OCI-LY1 (cell line): ENCODE measurements at regions not wholly inside any gene's neighbourhood (a gene's known extent, or its start where the extent isn't known, plus 50 kb on each side); places are given as distances from the start of the nearest gene placed in this dataset.

Experiments used
- H2AFZ ChIP-seq: fragments of 200-600 bp; sonication (generic), shearing (Covaris generic); 2 replicates; pipeline ENCODE4 v1.6.0; 2014; ENCODE audit warnings: antibody characterized with exemption, mild to moderate bottlenecking, low read length
- H3F3A ChIP-seq: fragments of 200-600 bp; sonication (generic), shearing (Covaris generic); 2 replicates; pipeline ENCODE4 v1.6.0; 2014; ENCODE audit warnings: mild to moderate bottlenecking, antibody characterized with exemption, low read length, moderate library complexity; ENCODE audit not compliant: insufficient read depth
- H3K27ac ChIP-seq: fragments of 200-600 bp; sonication (generic); 2 replicates; pipeline ENCODE4 v1.5.1; 2014; ENCODE audit warnings: low read length, mixed run types, mild to moderate bottlenecking, low read depth; ENCODE audit not compliant: poor library complexity, severe bottlenecking
- H3K27me3 ChIP-seq: fragments of 200-600 bp; sonication (generic); 2 replicates; pipeline ENCODE4 v1.6.0; 2014; ENCODE audit warnings: antibody characterized with exemption, mild to moderate bottlenecking, low read length, moderate library complexity; ENCODE audit not compliant: insufficient read depth
- H3K36me3 ChIP-seq: fragments of 200-600 bp; sonication (generic); 2 replicates; pipeline ENCODE4 v1.6.1; 2014; ENCODE audit warnings: mild to moderate bottlenecking, antibody characterized with exemption, low read length, moderate library complexity, mixed read lengths; ENCODE audit not compliant: insufficient read depth
- H3K4me1 ChIP-seq: fragments of 200-600 bp; sonication (generic); 2 replicates; pipeline ENCODE4 v1.5.1; 2014; ENCODE audit warnings: mild to moderate bottlenecking, low read length, moderate library complexity; ENCODE audit not compliant: insufficient read depth, severe bottlenecking
- H3K4me2 ChIP-seq: fragments of 200-600 bp; sonication (generic), shearing (Covaris generic); 2 replicates; pipeline ENCODE4 v1.6.1; 2014; ENCODE audit warnings: low read length
- H3K4me3 ChIP-seq: fragments of 200-600 bp; sonication (generic); 2 replicates; pipeline ENCODE4 v1.5.1; 2014; ENCODE audit warnings: low read length, low read depth, mild to moderate bottlenecking, mixed read lengths; ENCODE audit not compliant: poor library complexity, severe bottlenecking
- H3K79me2 ChIP-seq: fragments of 200-600 bp; shearing (Covaris generic); 2 replicates; pipeline ENCODE4 v1.6.1; 2016; ENCODE audit warnings: mixed run types, low read length, mixed read lengths; ENCODE audit not compliant: insufficient read depth
- H3K9ac ChIP-seq: fragments of 200-600 bp; sonication (generic), shearing (Covaris generic); 2 replicates; pipeline ENCODE4 v1.6.1; 2014; ENCODE audit warnings: mild to moderate bottlenecking, low read length, mixed read lengths
- H3K9me2 ChIP-seq: fragments of 200-600 bp; sonication (generic), shearing (Covaris generic); 2 replicates; pipeline ENCODE4 v1.6.1; 2014; ENCODE audit warnings: low read depth, mild to moderate bottlenecking, low read length, mixed read lengths
- H3K9me3 ChIP-seq: fragments of 200-600 bp; shearing (Covaris generic); 2 replicates; pipeline ENCODE4 v1.6.1; 2014; ENCODE audit warnings: low read length, mixed read lengths
- H4K20me1 ChIP-seq: fragments of 200-600 bp; sonication (generic), shearing (Covaris generic); 2 replicates; pipeline ENCODE4 v1.6.0; 2016; ENCODE audit warnings: mild to moderate bottlenecking, low read length; ENCODE audit not compliant: insufficient read depth
- EZH2 ChIP-seq: fragments of 200-600 bp; sonication (generic), shearing (Covaris generic); IDR thresholded peaks from 2 replicates; pipeline ENCODE4 v1.8.0; 2017; ENCODE audit warnings: borderline replicate concordance, mixed run types, mild to moderate bottlenecking, antibody characterized with exemption, low read length, moderate library complexity, mixed read lengths
- TF ChIP-seq, protein P1 (sequence below): fragments of 200-600 bp; sonication (generic), shearing (Covaris generic); IDR thresholded peaks from 2 replicates; pipeline ENCODE4 v1.5.1; 2017; ENCODE audit warnings: mild to moderate bottlenecking, antibody characterized with exemption, low read length, moderate library complexity, mixed read lengths

DNA sequence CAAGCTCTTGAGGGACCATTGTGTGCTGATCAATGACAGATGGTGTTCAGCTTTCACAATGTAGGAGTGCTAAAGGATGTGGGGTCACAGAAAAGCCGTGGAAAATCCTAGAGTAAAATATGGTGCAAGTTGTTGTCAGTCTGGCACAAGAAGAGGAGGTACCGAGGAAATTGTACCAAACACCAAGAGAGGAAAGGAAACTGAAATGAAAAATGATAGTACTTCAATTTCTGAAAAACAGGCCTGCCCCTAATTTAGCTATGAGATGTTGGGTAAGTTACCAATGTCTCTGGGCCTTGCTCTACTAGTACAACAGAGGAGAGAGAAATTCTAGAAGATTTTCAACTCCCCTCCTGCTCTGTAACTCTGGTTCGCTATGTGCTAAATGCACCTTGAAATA lies 78.8 kb upstream of the PELI1 start:
- Histone ChIP-seq H3K36me3 (no peaks in the 10 kb centered on the region), H3K79me2 (no peaks in the 10 kb centered on the region), H3K4me1 (peaks cover 38% of the 10 kb centered on the region), H2AFZ (no peak overlapping the region), H3K9ac (no peak overlapping the region), H3K27ac (no peak overlapping the region), H3K9me3 (no peaks in the 10 kb centered on the region), H3K4me2 (0 out of 2 replicates have a peak overlapping the region, but pooled peaks have one; percentile 6), H4K20me1 (no peaks in the 10 kb centered on the region), H3K4me3 (no peak overlapping the region), H3K27me3 (no peaks in the 10 kb centered on the region), H3K9me2 (no peaks in the 10 kb centered on the region), H3F3A (no peaks in the 10 kb centered on the region)
- no peak for TF ChIP-seq EZH2
- TF ChIP-seq, protein P1, sequence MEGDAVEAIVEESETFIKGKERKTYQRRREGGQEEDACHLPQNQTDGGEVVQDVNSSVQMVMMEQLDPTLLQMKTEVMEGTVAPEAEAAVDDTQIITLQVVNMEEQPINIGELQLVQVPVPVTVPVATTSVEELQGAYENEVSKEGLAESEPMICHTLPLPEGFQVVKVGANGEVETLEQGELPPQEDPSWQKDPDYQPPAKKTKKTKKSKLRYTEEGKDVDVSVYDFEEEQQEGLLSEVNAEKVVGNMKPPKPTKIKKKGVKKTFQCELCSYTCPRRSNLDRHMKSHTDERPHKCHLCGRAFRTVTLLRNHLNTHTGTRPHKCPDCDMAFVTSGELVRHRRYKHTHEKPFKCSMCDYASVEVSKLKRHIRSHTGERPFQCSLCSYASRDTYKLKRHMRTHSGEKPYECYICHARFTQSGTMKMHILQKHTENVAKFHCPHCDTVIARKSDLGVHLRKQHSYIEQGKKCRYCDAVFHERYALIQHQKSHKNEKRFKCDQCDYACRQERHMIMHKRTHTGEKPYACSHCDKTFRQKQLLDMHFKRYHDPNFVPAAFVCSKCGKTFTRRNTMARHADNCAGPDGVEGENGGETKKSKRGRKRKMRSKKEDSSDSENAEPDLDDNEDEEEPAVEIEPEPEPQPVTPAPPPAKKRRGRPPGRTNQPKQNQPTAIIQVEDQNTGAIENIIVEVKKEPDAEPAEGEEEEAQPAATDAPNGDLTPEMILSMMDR, result no peak

DNA sequence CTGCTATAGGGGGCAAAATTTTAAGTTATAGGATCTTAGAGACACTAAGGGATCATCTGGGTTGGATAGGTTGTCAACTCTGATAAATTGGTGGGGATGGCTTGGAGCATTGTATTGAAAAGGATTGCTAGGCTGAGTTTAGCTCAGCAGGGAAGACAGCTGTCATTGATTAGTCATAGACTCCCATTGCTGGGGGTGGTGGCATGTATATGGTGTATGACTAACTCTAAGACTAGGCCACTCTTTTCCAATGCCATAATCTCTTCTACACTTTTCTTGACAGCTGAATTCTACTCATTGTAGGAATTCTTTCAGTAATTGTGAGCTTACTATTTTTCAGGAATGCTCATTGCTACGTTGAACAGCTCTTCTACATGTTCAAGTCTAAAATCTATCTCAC lies 81.3 kb upstream of the PELI1 start:
- no peak overlapping the region for H3K27ac ChIP-seq
- H3F3A ChIP-seq, result no peaks in the 10 kb centered on the region
- H3K9ac ChIP-seq, result no peak overlapping the region
- peaks cover 38% of the 10 kb centered on the region for H3K4me1 ChIP-seq
- TF ChIP-seq, protein P1, result no peak
- TF ChIP-seq EZH2, result no peak
- no peak overlapping the region for H3K4me3 ChIP-seq
- no peaks in the 10 kb centered on the region for H3K36me3 ChIP-seq
- H3K79me2 ChIP-seq, result no peaks in the 10 kb centered on the region
- H4K20me1 ChIP-seq, result no peaks in the 10 kb centered on the region
- H3K9me2 ChIP-seq, result no peaks in the 10 kb centered on the region
- H3K27me3 ChIP-seq, result no peaks in the 10 kb centered on the region
- H3K9me3 ChIP-seq, result no peaks in the 10 kb centered on the region
- H3K4me2 ChIP-seq, result no peak overlapping the region
- no peak overlapping the region for H2AFZ ChIP-seq

DNA sequence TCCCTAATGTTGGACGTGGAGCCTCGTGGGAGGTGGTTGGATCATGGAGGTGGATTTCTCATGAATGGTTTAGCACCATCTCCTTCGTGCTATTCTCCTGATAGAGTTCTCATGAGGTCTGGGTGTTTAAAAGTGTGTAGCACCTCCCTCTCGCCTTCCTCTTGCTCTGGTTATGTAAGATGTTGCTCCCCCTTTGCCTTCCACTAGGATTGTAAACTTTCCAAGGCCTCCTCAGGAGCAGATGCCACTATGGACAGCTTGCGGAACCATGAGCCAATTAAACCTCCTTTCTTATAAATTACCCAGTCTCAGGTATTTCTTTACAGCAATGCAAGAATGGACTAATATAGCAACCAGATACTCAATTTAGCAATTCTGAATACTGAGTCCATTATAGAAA lies 82.4 kb upstream of the PELI1 start:
- H3K9me2 ChIP-seq, result no peaks in the 10 kb centered on the region
- no peak overlapping the region for H3K4me3 ChIP-seq

More for the DNA sequence above, 82.4 kb upstream of the PELI1 start:
- peaks cover 28% of the 10 kb centered on the region for H3K4me1 ChIP-seq
- no peak overlapping the region for H3K27ac ChIP-seq
- no peak for TF ChIP-seq EZH2
- TF ChIP-seq, protein P1, result no peak
- no peak overlapping the region for H2AFZ ChIP-seq
- H3K79me2 ChIP-seq, result no peaks in the 10 kb centered on the region
- no peaks in the 10 kb centered on the region for H3K27me3 ChIP-seq
- H3K9ac ChIP-seq, result no peak overlapping the region
- H3K36me3 ChIP-seq, result no peaks in the 10 kb centered on the region
- H3F3A ChIP-seq, result no peaks in the 10 kb centered on the region
- H3K9me3 ChIP-seq, result no peaks in the 10 kb centered on the region
- H4K20me1 ChIP-seq, result no peaks in the 10 kb centered on the region
- no peak overlapping the region for H3K4me2 ChIP-seq
